ENCODE measurements at regions not wholly inside any gene's neighbourhood (a gene's known extent, or its start where the extent isn't known, plus 50 kb on each side); places are given as distances from the start of the nearest gene placed in this dataset.
A peak's percentile ranks its signal among the peaks of the same experiment; 100 is the strongest.

DNA sequence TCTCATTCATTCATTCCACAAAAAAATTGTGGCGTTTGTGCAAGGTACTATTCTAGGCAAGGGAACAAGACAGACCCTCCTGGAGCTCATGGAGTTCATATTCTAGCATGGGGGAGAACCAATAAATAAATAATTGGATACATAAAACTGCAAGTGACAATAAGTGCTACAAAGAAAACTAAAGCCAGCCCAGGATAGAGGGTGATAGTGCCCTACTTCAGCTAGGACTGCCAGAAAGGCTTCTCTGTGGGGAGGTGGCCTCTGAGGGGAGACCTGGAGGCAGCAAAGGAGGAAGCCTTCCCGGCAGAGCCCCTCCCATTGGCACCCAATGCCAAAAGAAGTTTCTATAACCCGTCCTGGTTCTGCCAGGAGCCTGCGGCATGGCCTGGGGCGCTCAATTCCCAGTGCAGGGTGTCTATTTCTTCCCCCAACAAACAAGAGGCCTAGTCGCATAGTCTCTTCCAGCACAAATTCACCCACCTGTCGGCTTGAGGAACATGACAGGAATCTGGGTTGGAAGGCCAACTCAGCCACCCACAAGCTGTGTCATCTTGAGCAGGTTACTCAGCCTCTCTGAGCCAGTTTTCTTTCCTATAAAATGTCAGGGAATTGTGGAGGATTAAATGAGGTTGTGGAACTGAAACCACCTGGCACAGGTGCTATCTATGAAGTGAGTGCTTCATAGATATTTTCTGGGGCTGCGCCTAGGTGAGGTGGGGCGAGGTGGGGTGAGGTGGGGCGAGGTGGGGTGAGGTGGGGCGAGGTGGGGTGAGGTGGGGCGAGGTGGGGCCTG is 94.3 kb downstream of the ZFP36L2 start:
- no peak for DNase-seq (ENCODE audit: low spot score)
- in situ Hi-C loops (cut with HindIII; ENCODE audit: low sequenced_read_pairs), result no loop called here

GRCh38 chr2:43131051-43131889 is 95.1 kb downstream of the ZFP36L2 start:
- peak; percentile 33 for DNase-seq (ENCODE audit: low spot score)
- in situ Hi-C loops (cut with HindIII; ENCODE audit: low sequenced_read_pairs), result no loop called here

- in situ Hi-C loops (cut with HindIII; ENCODE audit: low sequenced_read_pairs), result no loop called here
- no peak for DNase-seq (ENCODE audit: low spot score)
Measured at GRCh38 chr2:43130548-43130875, 95.9 kb downstream of the ZFP36L2 start.

DNA sequence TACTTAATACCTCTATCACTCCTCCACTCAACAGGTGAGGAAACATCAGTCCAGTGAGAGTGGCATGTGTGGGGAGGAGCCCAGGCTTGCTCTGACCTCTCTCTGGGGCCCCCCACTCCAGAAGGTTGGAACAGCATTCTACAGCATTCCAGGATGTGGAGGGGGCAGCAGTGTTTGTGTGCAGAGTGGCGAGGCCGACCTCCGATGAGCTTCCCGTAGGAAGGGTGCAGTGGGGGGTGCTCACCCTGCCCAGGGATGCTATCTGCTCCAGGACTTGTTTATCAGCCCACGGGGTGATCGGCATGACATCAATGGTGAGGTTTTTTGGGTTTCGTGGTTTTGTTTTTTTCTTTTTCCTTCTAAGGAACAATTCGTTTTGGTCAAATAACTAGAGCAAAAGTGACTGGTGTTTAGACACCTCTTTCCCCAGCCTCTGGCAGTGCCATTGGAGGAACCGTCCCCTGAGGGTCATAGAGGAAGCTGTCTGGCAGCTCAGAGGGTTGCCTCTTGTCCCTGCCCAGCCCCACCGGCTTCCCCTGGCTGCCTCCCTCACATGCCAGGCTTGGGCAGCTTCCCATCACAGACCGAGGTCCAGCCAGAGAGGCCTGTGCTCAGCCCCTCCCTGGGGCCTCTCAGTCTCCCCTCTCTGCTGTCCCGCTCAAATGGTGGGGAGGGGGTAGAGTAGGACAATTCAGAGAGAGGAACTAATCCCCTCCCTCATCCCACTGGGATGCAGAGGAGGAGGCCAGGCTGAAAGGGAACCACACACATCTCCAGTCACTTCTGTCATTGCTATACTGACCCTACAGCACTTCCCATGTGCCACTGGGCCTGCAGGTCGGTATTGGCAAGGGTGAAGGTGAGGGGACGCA is 96.5 kb downstream of the ZFP36L2 start:
- in situ Hi-C loops (cut with HindIII; ENCODE audit: low sequenced_read_pairs), result no loop called here
- no peak for DNase-seq (ENCODE audit: low spot score)

DNA sequence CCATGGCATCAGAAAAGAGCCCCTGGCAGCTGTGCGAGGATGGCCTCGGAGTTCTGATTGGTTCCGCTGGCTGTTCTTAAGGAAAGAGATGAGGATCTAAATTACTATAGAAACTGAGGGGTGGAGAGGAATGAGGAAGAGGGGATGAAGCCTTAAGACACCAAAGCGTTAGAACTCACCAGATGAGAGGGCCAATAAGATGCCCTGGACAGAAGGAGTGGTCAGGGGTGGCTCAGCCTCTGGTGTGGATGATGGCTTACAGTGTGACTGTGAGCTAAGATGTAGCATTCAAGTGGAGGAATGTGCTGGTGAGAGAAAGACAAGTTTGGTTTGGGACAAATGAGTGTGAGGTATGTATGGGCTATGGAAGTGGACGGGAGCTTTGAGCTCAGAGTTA is 97.8 kb downstream of the ZFP36L2 start:
- DNase-seq (ENCODE audit: low spot score), result no peak
- in situ Hi-C loops (cut with HindIII; ENCODE audit: low sequenced_read_pairs), result no loop called here

DNA sequence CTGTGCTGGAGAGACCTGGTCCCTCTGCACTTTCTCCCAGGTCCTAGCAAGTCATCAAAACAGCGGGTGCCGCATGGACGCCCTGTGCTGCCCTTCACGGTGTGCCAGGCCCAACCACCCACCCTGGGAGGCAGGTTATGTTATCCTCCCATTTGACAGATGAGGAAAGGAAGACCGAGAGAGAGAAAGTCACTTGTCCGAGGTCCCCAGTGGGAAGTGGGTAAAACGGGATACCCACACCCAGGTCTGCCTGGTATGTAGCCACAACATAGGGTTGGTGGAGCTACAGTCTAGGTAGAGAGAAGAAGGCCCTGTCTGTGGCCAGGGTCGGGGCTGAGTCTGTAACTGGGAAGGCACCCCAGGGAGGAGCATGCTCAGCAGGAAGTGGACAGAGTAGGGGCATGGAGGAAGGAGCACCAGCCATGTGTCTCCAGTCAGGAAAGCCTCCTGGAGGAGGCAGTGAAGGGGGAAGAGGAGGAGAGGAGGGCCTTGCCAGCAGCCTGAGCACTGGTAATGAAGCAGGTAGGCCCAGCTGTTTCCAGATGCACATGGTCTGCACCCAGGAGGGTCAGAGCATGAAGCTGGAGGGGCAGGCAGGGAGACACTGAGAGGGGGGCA is 98.4 kb downstream of the ZFP36L2 start:
- no peak for DNase-seq (ENCODE audit: low spot score)
- in situ Hi-C loops (cut with HindIII; ENCODE audit: low sequenced_read_pairs), result no loop called here

- DNase-seq (ENCODE audit: low spot score), result no peak
- in situ Hi-C loops (cut with HindIII; ENCODE audit: low sequenced_read_pairs), result no loop called here
Measured at GRCh38 chr2:43127208-43127940, 99.0 kb downstream of the ZFP36L2 start.

- no peak for DNase-seq (ENCODE audit: low spot score)
- in situ Hi-C loops (cut with HindIII; ENCODE audit: low sequenced_read_pairs), result no loop called here
Measured at GRCh38 chr2:43126817-43127207, 99.6 kb downstream of the ZFP36L2 start.

DNA sequence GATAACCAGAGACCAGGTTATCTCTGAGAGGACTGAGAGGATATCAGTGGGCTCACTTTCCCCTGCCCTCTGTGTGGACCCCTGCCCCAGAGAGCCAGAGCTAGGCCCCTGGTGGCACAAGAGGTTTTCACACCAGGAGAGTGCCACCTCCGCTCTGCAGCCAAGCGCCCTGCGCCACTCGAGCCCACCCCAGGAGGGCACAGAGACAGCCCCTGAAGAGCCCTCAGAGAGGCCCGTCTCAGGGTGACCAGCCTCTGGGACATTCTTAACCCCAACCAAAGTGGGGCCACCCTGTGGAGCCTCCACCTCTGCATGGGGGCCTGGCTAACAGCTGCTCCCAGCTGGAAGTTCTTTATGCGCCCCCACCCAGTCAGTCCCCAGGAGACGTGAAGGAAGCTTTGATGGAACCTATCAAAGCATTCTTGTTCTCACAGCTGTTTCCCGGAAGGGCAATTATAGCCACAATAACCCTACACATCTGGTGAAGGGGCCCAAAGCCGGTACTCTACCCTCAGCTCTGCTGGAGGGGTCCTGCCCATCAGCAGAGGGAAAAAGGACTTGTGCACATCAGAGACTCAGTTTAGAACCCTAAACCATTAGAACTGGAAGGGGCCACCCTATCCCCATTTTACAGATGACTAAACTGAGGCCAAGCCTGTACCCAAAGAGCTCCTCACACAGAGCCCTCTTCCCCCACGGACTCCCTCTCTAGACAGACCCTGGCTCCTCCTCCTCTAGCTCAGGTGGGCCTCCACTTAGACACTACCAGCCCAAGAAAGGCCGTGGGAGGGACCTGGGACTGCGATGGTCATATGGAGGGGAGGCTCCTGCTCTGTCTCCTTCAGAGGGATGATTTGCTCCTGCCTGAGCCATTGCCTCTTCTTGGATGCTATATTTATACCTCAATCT is 101.1 kb downstream of the ZFP36L2 start:
- no peak for DNase-seq (ENCODE audit: low spot score)
- in situ Hi-C loops (cut with HindIII; ENCODE audit: low sequenced_read_pairs), result no loop called here

DNA sequence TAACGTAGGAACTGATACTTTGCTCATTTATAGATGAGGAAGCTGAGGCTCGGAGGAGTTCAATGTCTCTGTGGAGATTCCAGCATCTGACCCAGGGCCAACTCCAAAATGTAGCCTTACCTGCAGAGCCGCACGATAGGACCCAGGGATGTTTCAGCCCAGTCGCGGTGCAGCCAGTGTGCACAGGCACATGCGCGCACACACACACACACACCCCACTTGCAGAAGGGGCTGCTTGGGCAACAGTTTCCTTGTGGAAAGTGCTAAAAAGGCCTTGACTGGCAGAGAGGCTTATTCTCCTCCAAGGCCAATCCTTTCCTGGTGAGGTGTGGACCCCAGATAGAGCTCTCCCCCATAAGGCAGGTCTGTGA is 101.7 kb downstream of the ZFP36L2 start:
- in situ Hi-C loops (cut with HindIII; ENCODE audit: low sequenced_read_pairs), result no loop called here
- no peak for DNase-seq (ENCODE audit: low spot score)

DNA sequence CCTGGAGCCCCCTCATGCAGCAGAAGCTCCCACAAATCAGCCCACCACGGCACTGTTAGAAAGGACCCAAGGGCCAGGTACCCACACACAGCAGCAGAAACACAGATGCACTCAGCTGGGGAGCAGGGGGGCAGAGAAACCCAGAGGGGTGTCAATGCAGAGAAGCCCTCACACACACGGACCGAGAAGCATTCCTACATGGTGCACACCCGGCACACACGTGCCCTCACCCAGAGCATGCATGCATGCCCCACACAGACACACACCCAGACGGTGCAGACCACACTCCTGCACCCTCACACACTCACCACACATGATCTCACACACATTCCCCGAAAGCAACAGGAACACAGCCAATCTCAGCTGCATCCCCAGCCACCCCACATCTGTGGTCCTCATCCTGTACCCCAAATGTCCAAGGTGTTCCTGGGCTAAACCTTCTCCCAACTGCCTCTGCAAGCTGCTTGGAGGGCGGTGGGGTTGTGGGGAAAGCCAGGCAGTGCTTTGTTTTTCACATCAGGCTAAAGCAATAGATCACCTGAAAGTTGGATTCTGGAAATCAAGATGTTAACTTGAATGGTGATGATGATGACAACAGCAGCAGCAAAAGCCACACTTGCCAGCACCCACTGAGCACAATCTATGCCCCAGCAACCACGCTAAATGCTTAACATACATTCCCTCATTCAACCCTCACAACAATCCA is 102.3 kb downstream of the ZFP36L2 start:
- in situ Hi-C loops (cut with HindIII; ENCODE audit: low sequenced_read_pairs), result no loop called here
- no peak for DNase-seq (ENCODE audit: low spot score)

DNA sequence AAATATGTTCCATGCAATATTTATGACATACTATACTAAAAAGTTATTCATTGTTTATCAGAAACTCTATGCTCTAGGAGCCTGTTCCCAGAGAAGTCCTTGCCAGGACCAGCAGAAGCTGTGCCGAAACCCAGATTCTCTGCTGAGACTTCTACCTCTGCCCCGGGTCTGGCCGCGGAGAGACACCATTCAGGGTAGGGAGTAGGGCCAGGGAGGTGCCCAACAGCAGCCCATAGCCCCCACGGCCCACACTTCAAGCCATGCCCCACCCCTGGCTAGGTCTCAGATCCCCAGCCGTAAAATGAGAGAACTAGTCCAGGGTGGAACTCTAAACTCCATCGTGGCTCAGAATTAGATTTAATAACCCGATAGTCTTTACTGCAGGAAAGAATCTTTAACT is 102.9 kb downstream of the ZFP36L2 start:
- in situ Hi-C loops (cut with HindIII; ENCODE audit: low sequenced_read_pairs), result no loop called here
- no peak for DNase-seq (ENCODE audit: low spot score)

- in situ Hi-C loops (cut with HindIII; ENCODE audit: low sequenced_read_pairs), result no loop called here
- no peak for DNase-seq (ENCODE audit: low spot score)
Measured at GRCh38 chr2:43123028-43123427, 103.4 kb downstream of the ZFP36L2 start.

DNA sequence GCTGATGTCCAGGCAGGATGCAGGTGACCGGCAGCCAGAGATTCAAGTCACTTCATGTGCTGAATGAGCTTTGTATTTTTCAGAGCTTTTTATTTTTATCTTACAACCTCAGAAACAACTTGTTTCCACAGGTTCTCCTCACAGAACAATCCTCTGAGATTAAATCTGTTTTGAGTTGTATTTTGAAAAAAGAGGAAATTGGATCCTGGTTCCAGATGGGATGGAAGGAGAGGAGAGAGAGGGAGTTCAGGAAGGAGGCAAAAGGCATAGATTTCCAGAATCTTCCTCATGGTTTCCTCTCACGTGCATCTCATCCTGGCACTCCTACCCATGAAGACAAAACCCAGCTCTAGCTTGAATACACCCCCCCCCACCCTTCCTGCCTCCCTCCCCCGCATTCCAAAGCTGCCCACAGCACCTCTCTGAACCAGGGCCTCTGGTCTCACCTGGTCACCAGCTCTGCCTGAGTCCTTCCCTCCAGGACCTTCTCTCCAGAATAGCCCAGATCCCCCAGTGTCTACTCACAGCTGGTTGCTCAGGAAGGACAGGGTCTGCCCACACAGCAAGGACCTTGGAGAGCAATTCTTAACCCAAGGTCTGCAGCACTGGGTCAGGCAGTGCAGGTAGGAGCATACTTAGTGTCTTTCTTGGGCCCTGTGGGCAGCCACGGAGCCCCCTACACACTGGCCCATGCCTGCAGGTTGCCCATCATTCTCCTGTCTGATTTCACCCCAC is 104.7 kb downstream of the ZFP36L2 start:
- in situ Hi-C loops (cut with HindIII; ENCODE audit: low sequenced_read_pairs), result no loop called here
- DNase-seq (ENCODE audit: low spot score), result no peak

DNA sequence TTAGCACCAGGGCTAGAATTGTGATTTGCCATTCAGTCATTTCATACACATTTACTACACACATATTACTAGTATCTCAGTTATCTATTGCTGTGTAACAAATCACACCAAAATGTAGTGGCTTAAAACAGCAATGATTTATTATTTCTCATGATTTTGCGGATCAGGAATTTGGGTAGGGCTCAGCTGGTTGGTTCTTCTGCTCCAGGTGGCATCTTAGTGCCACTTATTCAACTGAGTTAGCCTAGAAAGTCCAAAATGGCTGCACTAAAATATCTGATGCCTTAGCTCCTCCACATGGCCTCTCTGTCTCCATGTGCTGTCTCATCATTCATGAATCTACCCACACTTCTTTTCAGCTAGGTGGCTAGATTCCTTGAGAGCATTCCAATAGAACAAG is 107.1 kb downstream of the ZFP36L2 start:
- no peak for DNase-seq (ENCODE audit: low spot score)

DNA sequence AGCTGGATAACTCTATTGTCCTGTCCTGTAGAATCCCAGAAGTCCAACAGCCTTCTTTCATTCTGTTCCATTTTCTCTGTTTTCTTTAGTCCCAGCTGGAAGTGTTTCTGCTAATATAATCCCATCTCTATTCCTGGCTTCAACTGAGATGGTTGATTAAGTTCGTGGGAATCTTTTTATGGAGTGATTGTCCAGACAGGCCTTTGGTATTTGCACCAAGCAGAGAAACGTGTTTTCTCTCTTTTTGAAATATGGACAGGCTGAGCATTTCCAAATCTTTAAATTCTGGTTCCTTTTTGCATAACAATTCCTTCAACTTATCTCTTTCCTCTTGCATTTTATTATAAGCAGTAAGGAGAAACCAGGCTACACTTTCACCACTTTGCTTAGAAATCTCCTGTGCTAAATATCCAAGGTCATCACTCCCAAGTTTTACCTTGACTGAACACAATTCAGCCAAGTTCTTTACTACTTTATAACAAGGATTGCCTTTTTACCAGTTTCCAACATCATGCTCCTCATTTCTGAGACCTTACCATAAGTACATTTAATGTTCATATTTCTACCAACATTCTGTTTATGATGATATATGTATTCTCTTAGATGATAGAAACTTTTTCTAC is 108.8 kb downstream of the ZFP36L2 start:
- in situ Hi-C loops (cut with HindIII; ENCODE audit: low sequenced_read_pairs), result no loop called here
- DNase-seq (ENCODE audit: low spot score), result no peak

More for the DNA sequence above, 107.1 kb downstream of the ZFP36L2 start:
- in situ Hi-C loops (cut with HindIII; ENCODE audit: low sequenced_read_pairs), result no loop called here
